ENCODE measurements at regions not wholly inside any gene's neighbourhood (a gene's known extent, or its start where the extent isn't known, plus 50 kb on each side); places are given as distances from the start of the nearest gene placed in this dataset.
A peak's percentile ranks its signal among the peaks of the same experiment; 100 is the strongest.

GRCh38 chr14:48378541-48378940, 703.1 kb upstream of the MDGA2 start:
- H3K4me1 Mint-ChIP-seq = peaks cover 43% of the 10 kb centered on the region
- no peak overlapping the region for H3K27ac Mint-ChIP-seq
- H3K9me3 Mint-ChIP-seq = peaks cover 4% of the 10 kb centered on the region
- no peak overlapping the region for H3K4me3 Mint-ChIP-seq
- no peaks in the 10 kb centered on the region for H3K36me3 Mint-ChIP-seq
- TF ChIP-seq CTCF (IDR thresholded peaks at IDR 0.05; ENCODE audit: unreplicated experiment) = no peak
- H3K27me3 Mint-ChIP-seq (ENCODE audit: low read depth) = no peaks in the 10 kb centered on the region
- no peak for DNase-seq (ENCODE audit: low spot score in 2 of 2, unreplicated experiment in 2 of 2)

- H3K27me3 Mint-ChIP-seq (ENCODE audit: low read depth) = no peaks in the 10 kb centered on the region
- TF ChIP-seq CTCF (IDR thresholded peaks at IDR 0.05; ENCODE audit: unreplicated experiment) = no peak
- H3K4me3 Mint-ChIP-seq = no peak overlapping the region
- H3K36me3 Mint-ChIP-seq = peaks cover 5% of the 10 kb centered on the region
- DNase-seq (ENCODE audit: low spot score in 2 of 2, unreplicated experiment in 2 of 2) = no peak
- H3K27ac Mint-ChIP-seq = peak overlapping the region; percentile 88
- peaks cover 17% of the 10 kb centered on the region for H3K9me3 Mint-ChIP-seq
- peaks cover 47% of the 10 kb centered on the region for H3K4me1 Mint-ChIP-seq
These were observed 698.6 kb upstream of the MDGA2 start for GRCh38 chr14:48373981-48374380.

GRCh38 chr14:48350971-48351370, 675.6 kb upstream of the MDGA2 start:
- no peaks in the 10 kb centered on the region for H3K36me3 Mint-ChIP-seq
- no peak overlapping the region for H3K27ac Mint-ChIP-seq
- no peak overlapping the region for H3K4me3 Mint-ChIP-seq
- DNase-seq (ENCODE audit: low spot score in 2 of 2, unreplicated experiment in 2 of 2) = no peak
- H3K9me3 Mint-ChIP-seq = peaks cover 4% of the 10 kb centered on the region
- H3K4me1 Mint-ChIP-seq = no peaks in the 10 kb centered on the region
- H3K27me3 Mint-ChIP-seq (ENCODE audit: low read depth) = no peaks in the 10 kb centered on the region
- TF ChIP-seq CTCF (IDR thresholded peaks at IDR 0.05; ENCODE audit: unreplicated experiment) = no peak

- DNase-seq (ENCODE audit: low spot score in 2 of 2, unreplicated experiment in 2 of 2) = no peak
- H3K27ac Mint-ChIP-seq = no peak overlapping the region
- TF ChIP-seq CTCF (IDR thresholded peaks at IDR 0.05; ENCODE audit: unreplicated experiment) = no peak
- no peak overlapping the region for H3K4me3 Mint-ChIP-seq
- H3K36me3 Mint-ChIP-seq = no peaks in the 10 kb centered on the region
- no peaks in the 10 kb centered on the region for H3K9me3 Mint-ChIP-seq
- H3K27me3 Mint-ChIP-seq (ENCODE audit: low read depth) = no peaks in the 10 kb centered on the region
- H3K4me1 Mint-ChIP-seq = no peaks in the 10 kb centered on the region
These were observed 674.3 kb upstream of the MDGA2 start for GRCh38 chr14:48349689-48350088.

- no peak for DNase-seq (ENCODE audit: low spot score in 2 of 2, unreplicated experiment in 2 of 2)
- Mint-ChIP-seq H3K4me1 (peaks cover 8% of the 10 kb centered on the region), H3K27ac (no peak overlapping the region), H3K4me3 (no peak overlapping the region), H3K9me3 (peaks cover 42% of the 10 kb centered on the region), H3K27me3 (ENCODE audit: low read depth) (no peaks in the 10 kb centered on the region), H3K36me3 (peaks cover 13% of the 10 kb centered on the region)
- TF ChIP-seq CTCF (IDR thresholded peaks at IDR 0.05; ENCODE audit: unreplicated experiment) = no peak
These were observed 665.7 kb upstream of the MDGA2 start for GRCh38 chr14:48341069-48341468.
